Stimulated activated CD8-positive, alpha-beta memory T cell treated with anti-CD3 and anti-CD28 coated beads, Interleukin-2, amount 100 ng/mL, for 48 hours (primary cell): ENCODE measurements at regions not wholly inside any gene's neighbourhood (a gene's known extent, or its start where the extent isn't known, plus 50 kb on each side); places are given as distances from the start of the nearest gene placed in this dataset.

Experiments used
- DNase-seq, 2 donors: peaks; one replicate each; pipeline ENCODE4 v3.0.0-alpha.2; 2020; ENCODE audit warnings: low read depth in 2 of 2

GRCh38 chr22:25350551-25350971 lies 131.1 kb downstream of the CRYBB2 start:
- DNase-seq, result no peak

GRCh38 chr22:25351631-25352293 lies 132.3 kb downstream of the CRYBB2 start:
- DNase-seq, result no peak

GRCh38 chr22:25352294-25352680 lies 132.8 kb downstream of the CRYBB2 start:
- DNase-seq, result no peak

GRCh38 chr22:25353516-25354445 lies 134.3 kb downstream of the CRYBB2 start:
- no peak for DNase-seq

GRCh38 chr22:25354456-25354855 lies 135.0 kb downstream of the CRYBB2 start:
- DNase-seq, result no peak

- no peak for DNase-seq
These were observed 137.7 kb downstream of the CRYBB2 start for GRCh38 chr22:25357132-25357455.

GRCh38 chr22:25357606-25358420 lies 138.4 kb downstream of the CRYBB2 start:
- no peak for DNase-seq

GRCh38 chr22:25358421-25359170 lies 139.2 kb downstream of the CRYBB2 start:
- no peak for DNase-seq

- DNase-seq, result no peak
These were observed 140.3 kb downstream of the CRYBB2 start for GRCh38 chr22:25359601-25360261.

GRCh38 chr22:25360411-25360810 lies 141.0 kb downstream of the CRYBB2 start:
- DNase-seq, result no peak

GRCh38 chr22:25360891-25361645 lies 141.6 kb downstream of the CRYBB2 start:
- DNase-seq, result no peak

GRCh38 chr22:25361899-25362214 lies 142.4 kb downstream of the CRYBB2 start:
- no peak for DNase-seq

GRCh38 chr22:25362215-25362882 lies 142.9 kb downstream of the CRYBB2 start:
- peak; percentile 58 to 71 for DNase-seq

GRCh38 chr22:25362883-25363240 lies 143.4 kb downstream of the CRYBB2 start:
- DNase-seq, result no peak

GRCh38 chr22:25363474-25363873 lies 144.0 kb downstream of the CRYBB2 start:
- DNase-seq, result no peak

GRCh38 chr22:25364281-25364680 lies 144.8 kb downstream of the CRYBB2 start:
- DNase-seq, result no peak

GRCh38 chr22:25364736-25365241 lies 145.3 kb downstream of the CRYBB2 start:
- no peak for DNase-seq

- no peak for DNase-seq
These were observed 146.2 kb downstream of the CRYBB2 start for GRCh38 chr22:25365491-25366261.

GRCh38 chr22:25366408-25366807 lies 147.0 kb downstream of the CRYBB2 start:
- DNase-seq, result no peak
